ENCODE measurements at regions not wholly inside any gene's neighbourhood (a gene's known extent, or its start where the extent isn't known, plus 50 kb on each side); places are given as distances from the start of the nearest gene placed in this dataset.
"Not testable (repeated sequence)": the region's sequence is repeated elsewhere in the genome, so short reads cannot be mapped to it uniquely, and the experiment has no call there.

DNA sequence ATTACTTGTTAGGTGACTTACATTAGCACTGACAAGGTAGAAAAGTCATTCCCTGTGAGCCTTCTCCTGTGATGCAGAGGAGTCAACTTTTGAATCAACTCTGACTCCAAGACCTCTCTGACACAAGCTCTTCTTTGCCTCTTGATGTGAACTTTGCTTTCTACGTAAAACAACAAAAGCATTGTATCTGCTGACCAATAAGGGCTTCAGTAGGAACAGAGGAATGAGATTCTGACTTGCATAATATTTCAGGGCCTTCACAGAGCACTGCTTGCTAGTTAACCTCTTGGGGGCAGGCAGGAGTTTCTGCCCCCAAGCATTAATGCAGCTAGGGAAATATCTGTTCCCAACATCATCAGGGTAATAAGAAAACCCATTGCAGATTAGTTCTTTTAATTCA is 791.5 kb downstream of the BCL11A start:
- DNase-seq, result no peak

DNA sequence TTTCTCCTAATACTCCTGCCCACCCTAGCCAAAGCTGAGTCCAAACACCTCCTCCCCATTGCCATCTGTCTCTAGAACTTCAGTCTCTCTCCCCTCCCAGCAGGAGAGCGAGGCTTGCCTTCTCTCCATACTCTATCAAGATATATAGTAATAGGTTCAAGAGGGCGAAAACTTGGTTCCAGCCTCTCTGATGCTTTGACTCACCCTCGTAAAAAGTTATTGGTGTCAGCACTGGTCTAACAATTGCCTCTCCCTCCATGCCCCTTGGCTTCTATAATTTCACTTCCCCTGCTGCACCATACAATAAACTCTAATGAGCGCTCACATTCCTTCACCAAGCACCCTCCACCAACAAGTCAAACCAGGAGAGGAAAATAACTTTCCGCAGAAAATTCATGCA is 797.3 kb downstream of the BCL11A start:
- no peak for DNase-seq

DNA sequence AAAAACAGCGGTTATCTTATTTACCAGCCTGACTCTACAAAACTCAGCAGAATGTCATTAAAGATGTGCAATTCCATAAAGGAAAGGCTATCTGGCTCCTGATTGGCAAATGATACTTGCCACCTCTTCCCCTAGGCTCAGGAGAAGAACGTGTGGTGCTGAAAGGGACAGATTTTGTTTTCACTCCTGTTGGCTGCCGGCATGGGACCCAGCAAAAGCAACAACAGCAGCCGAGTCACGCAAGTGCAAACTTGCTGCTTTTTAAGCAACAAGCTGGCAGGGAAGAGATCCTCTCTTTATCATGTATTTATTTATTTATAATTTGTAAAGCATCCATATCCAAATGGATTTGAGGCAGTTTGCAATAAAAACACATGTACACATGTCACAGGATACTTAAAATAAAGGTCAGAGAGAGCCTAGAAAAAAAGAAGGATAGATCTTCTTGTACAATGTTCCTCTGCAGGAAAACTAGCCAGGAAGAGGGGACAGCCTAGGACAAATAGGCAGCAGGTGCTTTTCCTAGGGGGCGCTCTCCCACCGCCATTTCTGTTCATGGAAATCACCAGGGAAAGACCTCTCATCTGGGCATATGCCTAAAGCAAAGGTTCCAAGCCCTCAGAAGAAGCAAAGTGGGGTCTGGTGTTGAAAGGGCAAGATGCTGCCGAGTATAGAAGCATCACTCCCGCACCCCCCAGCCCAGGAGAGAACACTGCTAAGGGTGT is 799.3 kb downstream of the BCL11A start:
- DNase-seq, result no peak

- no peak for DNase-seq
Observed at GRCh38 chr2:59752512-59752911, 800.9 kb downstream of the BCL11A start.

DNA sequence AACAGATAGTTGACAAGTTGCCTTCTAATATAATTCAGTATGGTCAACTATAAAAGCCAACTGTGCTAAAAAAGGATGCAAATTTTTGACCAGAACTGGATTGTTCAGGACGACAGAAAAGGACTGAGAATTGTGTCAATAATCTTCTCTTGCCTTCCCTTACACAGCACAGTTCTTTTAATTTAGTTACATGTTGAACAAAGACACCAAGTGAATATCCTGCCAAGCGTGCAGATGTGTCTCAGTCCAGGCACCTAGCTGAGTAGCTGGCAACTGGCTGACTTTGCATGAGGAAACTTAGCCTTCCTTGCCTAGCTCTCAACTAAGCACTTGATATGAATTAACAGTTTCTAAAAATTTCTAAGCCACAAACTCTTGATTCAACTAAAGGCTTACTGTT is 801.4 kb downstream of the BCL11A start:
- DNase-seq, result no peak

DNA sequence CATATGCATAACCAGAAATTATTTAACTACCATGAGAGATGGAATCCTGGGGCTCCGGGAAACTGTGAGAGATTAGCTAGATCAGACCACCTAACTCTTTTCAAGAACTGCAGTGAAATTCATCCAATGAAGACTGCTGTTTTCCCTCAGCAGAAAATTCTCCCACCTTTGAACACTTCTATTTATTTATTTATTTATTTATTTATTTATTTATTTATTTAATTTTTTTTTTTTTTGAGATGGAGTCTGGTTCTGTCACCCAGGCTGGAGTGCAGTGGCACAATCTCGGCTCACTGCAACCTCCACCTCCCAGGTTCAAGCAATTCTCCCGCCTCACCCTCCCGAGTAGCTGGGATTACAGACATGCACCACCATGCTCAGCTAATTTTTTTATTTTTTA is 802.2 kb downstream of the BCL11A start:
- DNase-seq, result not testable (repeated sequence)

GRCh38 chr2:59746291-59746690 is 807.2 kb downstream of the BCL11A start:
- DNase-seq, result no peak

DNA sequence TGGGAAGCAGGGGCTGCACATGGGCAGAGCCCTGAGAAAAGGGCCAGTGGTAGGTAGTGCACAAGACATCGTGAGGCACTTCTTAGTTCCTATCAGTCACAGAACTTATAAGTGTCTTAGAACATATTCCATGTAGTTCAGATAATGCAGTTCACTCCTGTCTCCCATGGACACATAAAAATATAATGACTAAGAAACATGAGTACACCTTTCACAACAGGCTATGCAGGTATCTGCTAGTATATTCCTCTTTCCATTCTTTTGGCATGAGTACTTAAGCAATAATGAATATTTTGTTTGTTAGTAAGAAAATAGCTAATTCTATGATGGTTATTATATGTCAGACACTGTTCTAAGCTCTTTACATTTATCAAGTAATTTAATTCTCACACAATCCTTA is 808.4 kb downstream of the BCL11A start:
- no peak for DNase-seq

GRCh38 chr2:59744436-59744835 is 809.0 kb downstream of the BCL11A start:
- DNase-seq, result no peak

- DNase-seq, result no peak
Observed at GRCh38 chr2:59741840-59742239, 811.6 kb downstream of the BCL11A start.

DNA sequence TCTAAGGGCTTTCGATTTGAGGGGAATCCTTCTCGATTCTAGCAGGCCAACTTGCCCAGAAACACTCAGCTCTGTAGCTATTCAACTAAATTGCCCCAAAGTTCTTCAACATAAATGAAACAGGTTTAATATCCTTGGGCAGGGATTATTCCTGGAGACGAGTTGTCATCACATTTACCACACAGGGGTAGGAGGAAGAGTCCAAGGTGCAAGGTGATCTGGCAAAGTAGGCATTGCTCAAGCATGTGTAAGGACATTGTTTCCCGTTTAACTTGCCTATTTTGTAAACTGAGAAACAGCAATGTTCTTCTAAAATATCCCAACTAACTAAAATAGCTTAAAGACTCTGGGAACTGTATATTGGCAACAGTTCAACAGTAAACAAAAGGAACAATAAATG is 814.3 kb downstream of the BCL11A start:
- no peak for DNase-seq

- no peak for DNase-seq
Observed at GRCh38 chr2:59737299-59737698, 816.2 kb downstream of the BCL11A start.

DNA sequence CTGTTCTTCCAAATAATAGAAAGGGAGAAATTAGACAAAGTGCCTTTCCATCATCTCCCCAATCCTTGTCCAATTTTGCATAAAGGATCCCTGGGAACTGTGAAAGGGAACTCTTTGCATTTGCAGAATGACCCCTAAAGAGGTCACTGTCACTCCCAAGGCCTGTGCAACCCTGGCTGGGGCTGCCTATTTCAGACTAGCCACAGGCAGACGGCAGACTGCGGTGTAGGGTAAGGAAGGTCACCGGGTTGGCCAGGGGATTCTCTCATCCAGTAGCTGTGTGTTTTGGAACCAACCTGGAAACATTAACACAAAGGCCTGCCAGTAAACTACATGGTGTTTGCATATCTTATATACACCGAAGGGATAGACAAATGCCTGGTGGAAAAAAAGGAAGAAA is 818.7 kb downstream of the BCL11A start:
- no peak for DNase-seq

DNA sequence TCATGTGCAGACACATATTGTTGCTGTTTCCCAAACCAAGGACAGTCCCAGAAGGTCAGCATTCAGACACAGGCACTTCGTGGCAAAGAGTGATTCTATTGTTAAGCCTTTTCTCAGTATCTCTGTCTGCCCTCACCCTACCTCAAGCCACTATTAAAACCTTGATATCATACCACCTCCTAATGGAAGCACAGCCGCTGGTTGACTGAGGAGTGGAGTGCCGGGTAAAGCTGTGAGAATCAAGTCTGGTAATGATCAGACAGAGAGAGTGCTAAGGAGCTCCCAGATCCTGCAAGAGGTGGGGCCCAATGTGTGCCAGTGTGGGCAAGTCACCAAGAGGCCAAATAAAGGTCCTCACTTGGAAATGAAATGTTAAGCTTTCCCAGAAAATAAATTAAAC is 819.5 kb downstream of the BCL11A start:
- DNase-seq, result no peak

GRCh38 chr2:59733567-59733930 is 819.9 kb downstream of the BCL11A start:
- no peak for DNase-seq

- DNase-seq, result no peak
Observed at GRCh38 chr2:59732871-59733566, 820.4 kb downstream of the BCL11A start.

DNA sequence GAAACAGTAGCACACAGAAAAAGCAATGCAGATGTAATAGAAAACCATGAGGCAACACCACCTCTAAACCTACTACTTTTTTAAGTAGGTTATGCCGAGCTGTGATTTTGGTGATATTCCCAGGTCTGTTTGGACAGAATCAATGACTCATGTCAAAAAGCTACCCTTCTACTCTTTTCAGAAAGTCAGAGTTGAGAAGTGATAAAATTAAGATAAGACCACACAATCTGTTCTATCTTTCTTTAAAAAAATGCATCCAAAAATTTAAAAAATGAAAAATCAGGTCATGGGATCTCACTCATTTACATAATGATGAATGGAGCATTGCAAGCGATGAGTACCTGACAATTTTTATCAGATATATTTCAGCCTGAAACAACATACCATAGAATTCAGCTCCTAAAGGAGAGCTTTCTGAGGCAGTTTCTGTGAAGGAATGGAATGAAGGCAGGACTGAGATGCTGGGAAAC is 826.3 kb downstream of the BCL11A start:
- no peak for DNase-seq

GRCh38 chr2:59726228-59727120 is 827.0 kb downstream of the BCL11A start:
- peak; percentile 38 to 51 for DNase-seq

- no peak for DNase-seq
Observed at GRCh38 chr2:59724746-59725145, 828.7 kb downstream of the BCL11A start.

DNA sequence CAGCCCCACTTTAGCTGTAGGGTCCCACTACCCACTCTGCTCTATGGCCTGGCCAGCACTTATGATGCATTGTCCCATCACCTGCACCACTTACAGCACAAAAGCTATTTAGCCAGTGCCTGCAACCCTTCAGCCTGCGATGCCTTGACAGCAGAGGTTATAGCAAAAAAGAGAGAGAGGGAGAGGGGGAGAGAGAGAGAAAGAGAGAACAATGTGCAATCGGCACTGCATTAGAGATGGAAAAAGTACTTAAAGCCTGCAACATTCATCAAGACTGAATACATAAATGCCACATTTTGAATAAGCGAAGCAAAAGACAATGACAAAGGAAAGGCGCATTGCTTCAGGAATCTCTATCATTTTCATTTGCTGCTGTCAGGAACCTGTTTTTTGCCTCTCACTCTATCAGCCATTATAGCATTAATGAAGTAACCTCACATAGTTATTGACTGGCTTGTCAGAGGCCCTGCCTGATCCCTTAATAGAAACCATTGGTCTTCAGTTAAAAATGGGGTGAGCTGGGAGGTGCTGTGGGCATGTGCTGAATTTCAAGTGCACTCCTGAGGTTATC is 833.1 kb downstream of the BCL11A start:
- no peak for DNase-seq

DNA sequence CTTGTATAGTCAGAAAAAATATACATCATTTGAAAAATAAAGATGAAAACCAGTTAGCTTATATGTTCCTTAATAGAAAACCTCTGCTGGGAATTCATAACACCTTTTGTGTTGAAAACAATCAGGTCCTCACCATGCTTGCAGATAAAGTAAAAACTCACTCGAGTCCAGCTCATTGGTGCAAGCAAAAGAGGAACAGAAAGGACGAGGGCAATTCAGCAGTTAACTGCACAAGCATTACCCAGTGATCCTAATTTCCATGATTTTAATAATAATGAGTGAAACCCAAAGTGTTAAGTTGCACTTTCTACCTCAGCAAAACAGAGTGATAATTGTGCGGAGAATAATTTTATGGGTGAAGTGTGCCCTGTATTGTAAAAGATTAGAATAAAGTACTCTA is 839.9 kb downstream of the BCL11A start:
- DNase-seq, result no peak

DNA sequence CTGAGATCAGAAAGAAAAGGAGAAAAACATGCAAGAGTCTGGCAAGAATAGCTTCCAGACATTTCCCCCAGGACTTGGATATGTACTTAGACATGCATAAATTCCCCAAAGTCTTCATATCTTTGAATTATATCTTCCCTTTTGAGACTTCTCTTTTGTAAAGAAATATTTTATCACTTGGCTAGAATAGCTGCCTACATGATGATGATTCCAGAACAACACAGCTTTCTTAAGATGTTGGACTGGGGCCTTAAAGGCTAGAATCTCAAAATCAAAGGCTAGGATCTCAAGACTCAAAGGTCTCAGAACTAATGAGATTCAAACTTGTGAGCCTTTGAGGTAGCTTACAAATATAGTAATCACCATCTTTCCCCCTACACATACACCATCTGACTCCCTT is 842.3 kb downstream of the BCL11A start:
- DNase-seq, result no peak

GRCh38 chr2:59706729-59707128 is 846.7 kb downstream of the BCL11A start:
- DNase-seq, result no peak

Data from Kasumi-1 (cell line).